Mesothelial cell of epicardium (in vitro differentiated cells): ENCODE measurements at regions not wholly inside any gene's neighbourhood (a gene's known extent, or its start where the extent isn't known, plus 50 kb on each side); places are given as distances from the start of the nearest gene placed in this dataset.

Experiments used
- DNase-seq, 2 experiments: peaks; one replicate each; pipeline ENCODE4 v3.0.0; 2021; ENCODE audit warnings: low spot score in 2 of 2; ENCODE audit not compliant: unreplicated experiment in 2 of 2
- H3K27ac Mint-ChIP-seq: 2 replicates; pipeline ENCODE4 v1.8.0; 2021; ENCODE audit warnings: mixed read lengths
- H3K27me3 Mint-ChIP-seq: 2 replicates; pipeline ENCODE4 v1.8.0; 2021; ENCODE audit warnings: low read depth, mixed read lengths
- H3K36me3 Mint-ChIP-seq: 2 replicates; pipeline ENCODE4 v1.8.0; 2021; ENCODE audit warnings: mixed read lengths
- H3K4me1 Mint-ChIP-seq: 2 replicates; pipeline ENCODE4 v1.8.0; 2021; ENCODE audit warnings: mixed read lengths
- H3K4me3 Mint-ChIP-seq: 2 replicates; pipeline ENCODE4 v1.8.0; 2021; ENCODE audit warnings: mild to moderate bottlenecking, moderate library complexity, mixed read lengths
- H3K9me3 Mint-ChIP-seq: 2 replicates; pipeline ENCODE4 v1.8.0; 2021; ENCODE audit warnings: mixed read lengths
- CTCF ChIP-seq: fragments of 200-600 bp; sonication (generic); IDR thresholded peaks from one replicate; pipeline ENCODE4 v1.5.0; 2021; ENCODE audit warnings: antibody characterized with exemption; ENCODE audit not compliant: unreplicated experiment

GRCh38 chr15:46853600-46853999, 863.7 kb upstream of the SEMA6D start:
- Mint-ChIP-seq H3K36me3 (no peaks in the 10 kb centered on the region), H3K9me3 (no peaks in the 10 kb centered on the region), H3K4me3 (no peak overlapping the region), H3K27ac (no peak overlapping the region), H3K4me1 (no peaks in the 10 kb centered on the region), H3K27me3 (no peaks in the 10 kb centered on the region)
- no peak for DNase-seq
- no peak for TF ChIP-seq CTCF

DNA sequence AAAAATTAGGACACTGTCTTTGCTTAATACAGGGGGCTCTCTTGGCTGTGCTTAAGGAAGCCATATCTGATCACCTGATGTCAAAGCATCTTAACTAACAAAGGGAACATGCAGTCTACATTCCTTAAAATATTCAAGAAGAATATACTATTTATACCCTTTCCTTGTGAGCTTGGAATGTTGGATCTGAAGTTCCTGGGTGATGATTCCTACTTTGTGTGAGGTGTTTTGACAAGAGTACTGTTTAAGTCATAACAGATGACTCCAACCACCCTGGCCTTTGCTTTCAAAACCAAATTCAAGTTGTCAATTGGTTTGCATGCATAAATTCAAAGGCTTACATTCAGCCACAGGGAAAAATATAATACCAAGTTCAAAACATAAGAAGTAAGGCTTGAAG, 862.7 kb upstream of the SEMA6D start:
- no peak for TF ChIP-seq CTCF
- no peak overlapping the region for H3K27ac Mint-ChIP-seq
- H3K4me1 Mint-ChIP-seq: no peaks in the 10 kb centered on the region

GRCh38 chr15:46855388-46855787, 861.9 kb upstream of the SEMA6D start:
- Mint-ChIP-seq H3K4me3 (no peak overlapping the region), H3K27ac (no peak overlapping the region), H3K27me3 (no peaks in the 10 kb centered on the region), H3K4me1 (no peaks in the 10 kb centered on the region), H3K9me3 (no peaks in the 10 kb centered on the region), H3K36me3 (no peaks in the 10 kb centered on the region)
- no peak for DNase-seq
- TF ChIP-seq CTCF: no peak

More for the DNA sequence above, 862.7 kb upstream of the SEMA6D start:
- Mint-ChIP-seq H3K36me3 (no peaks in the 10 kb centered on the region), H3K4me3 (no peak overlapping the region), H3K9me3 (no peaks in the 10 kb centered on the region), H3K27me3 (no peaks in the 10 kb centered on the region)
- no peak for DNase-seq

GRCh38 chr15:46856839-46857502, 860.3 kb upstream of the SEMA6D start:
- TF ChIP-seq CTCF: no peak

GRCh38 chr15:46858150-46858549, 859.2 kb upstream of the SEMA6D start:
- no peaks in the 10 kb centered on the region for H3K9me3 Mint-ChIP-seq
- no peaks in the 10 kb centered on the region for H3K36me3 Mint-ChIP-seq
- H3K4me1 Mint-ChIP-seq: no peaks in the 10 kb centered on the region
- no peak for TF ChIP-seq CTCF
- no peak overlapping the region for H3K4me3 Mint-ChIP-seq
- DNase-seq: no peak
- H3K27me3 Mint-ChIP-seq: no peaks in the 10 kb centered on the region
- no peak overlapping the region for H3K27ac Mint-ChIP-seq

More at GRCh38 chr15:46856839-46857502, 860.3 kb upstream of the SEMA6D start:
- no peaks in the 10 kb centered on the region for H3K27me3 Mint-ChIP-seq
- H3K9me3 Mint-ChIP-seq: no peaks in the 10 kb centered on the region
- no peaks in the 10 kb centered on the region for H3K4me1 Mint-ChIP-seq
- H3K36me3 Mint-ChIP-seq: no peaks in the 10 kb centered on the region
- no peak overlapping the region for H3K4me3 Mint-ChIP-seq
- no peak overlapping the region for H3K27ac Mint-ChIP-seq
- no peak for DNase-seq

- Mint-ChIP-seq H3K4me1 (no peaks in the 10 kb centered on the region), H3K4me3 (no peak overlapping the region), H3K27me3 (no peaks in the 10 kb centered on the region), H3K9me3 (no peaks in the 10 kb centered on the region), H3K27ac (no peak overlapping the region), H3K36me3 (no peaks in the 10 kb centered on the region)
- DNase-seq: no peak
- no peak for TF ChIP-seq CTCF
Measured at GRCh38 chr15:46861796-46862195, 855.5 kb upstream of the SEMA6D start.
